Thoracic aorta (tissue), 2 donors: ENCODE measurements at regions not wholly inside any gene's neighbourhood (a gene's known extent, or its start where the extent isn't known, plus 50 kb on each side); places are given as distances from the start of the nearest gene placed in this dataset.
A peak's percentile ranks its signal among the peaks of the same experiment; 100 is the strongest.

ENCODE experiments used
- ATAC-seq: fragments of 150-250 bp; one replicate; pipeline ENCODE4 v1.8.0; 2017; ENCODE audit warnings: low read depth; ENCODE audit not compliant: insufficient number of reproducible peaks, low FRiP score
- DNase-seq: peaks from one replicate; pipeline ENCODE4 v3.0.0-alpha.2; 2020; ENCODE audit warnings: low spot score
- H3K27ac ChIP-seq, 2 donors: fragments of 200-600 bp; sonication (generic); 1 replicate in 1 of 2; 2 replicates in 1 of 2; pipeline ENCODE4 v1.5.1; 2016; ENCODE audit warnings: mild to moderate bottlenecking in 2 of 2, moderate library complexity in 2 of 2
- H3K27me3 ChIP-seq: fragments of 200-600 bp; sonication (generic); replicated peaks from 2 replicates; pipeline ENCODE4 v1.6.0; 2016; ENCODE audit warnings: mild to moderate bottlenecking; ENCODE audit not compliant: insufficient read depth
- H3K36me3 ChIP-seq: fragments of 200-600 bp; sonication (generic); one replicate; pipeline ENCODE4 v1.5.1; 2016
- H3K4me1 ChIP-seq, 2 donors: fragments of 200-600 bp; sonication (generic); 1 replicate in 1 of 2; 2 replicates in 1 of 2; pipeline versions ENCODE4 v1.5.1 to v1.6.0; 2016; ENCODE audit warnings: low read depth in 2 of 2, mild to moderate bottlenecking in 1 of 2; ENCODE audit not compliant: control insufficient read depth in 1 of 2
- H3K4me3 ChIP-seq: fragments of 200-600 bp; sonication (generic); 2 replicates; pipeline ENCODE4 v1.5.1; 2016; ENCODE audit warnings: mild to moderate bottlenecking
- H3K9me3 ChIP-seq: fragments of 200-600 bp; sonication (generic); 2 replicates; pipeline ENCODE4 v1.5.1; 2016
- TF ChIP-seq, protein P1 (sequence below): fragments of 200-600 bp; sonication (generic); IDR thresholded peaks from one replicate; pipeline ENCODE4 v1.5.1; 2019; ENCODE audit warnings: antibody characterized with exemption

DNA sequence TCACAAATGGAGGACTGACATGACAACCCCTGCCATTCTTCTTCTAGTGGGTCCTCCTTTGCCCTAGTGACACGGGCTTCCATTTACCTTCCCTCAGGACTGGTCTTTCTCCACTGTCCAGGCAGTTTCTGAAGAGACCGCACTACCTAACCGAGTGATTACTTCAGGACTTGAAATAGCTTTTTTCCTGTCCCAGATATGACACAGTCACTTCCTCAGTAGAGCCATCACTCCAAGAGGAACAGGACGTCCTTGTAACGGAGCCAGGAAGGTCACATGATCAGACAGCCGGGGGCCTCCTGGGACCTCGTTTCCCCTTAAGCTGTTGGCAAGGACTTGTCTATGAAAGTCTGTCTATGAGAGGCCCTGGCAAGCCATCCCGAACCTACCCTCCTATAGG lies 62.3 kb downstream of the FOS start:
- no peaks in the 10 kb centered on the region for H3K36me3 ChIP-seq
- H3K4me3 ChIP-seq: no peak overlapping the region
- DNase-seq (peak; percentile 49), ATAC-seq (no peak)
- H3K27me3 ChIP-seq: no peaks in the 10 kb centered on the region
- peaks cover 0 to 2% of the 10 kb centered on the region in 2 donors for H3K4me1 ChIP-seq
- H3K27ac ChIP-seq: peak overlapping the region in 1 of 2 donors; percentile 51
- TF ChIP-seq, protein P1, sequence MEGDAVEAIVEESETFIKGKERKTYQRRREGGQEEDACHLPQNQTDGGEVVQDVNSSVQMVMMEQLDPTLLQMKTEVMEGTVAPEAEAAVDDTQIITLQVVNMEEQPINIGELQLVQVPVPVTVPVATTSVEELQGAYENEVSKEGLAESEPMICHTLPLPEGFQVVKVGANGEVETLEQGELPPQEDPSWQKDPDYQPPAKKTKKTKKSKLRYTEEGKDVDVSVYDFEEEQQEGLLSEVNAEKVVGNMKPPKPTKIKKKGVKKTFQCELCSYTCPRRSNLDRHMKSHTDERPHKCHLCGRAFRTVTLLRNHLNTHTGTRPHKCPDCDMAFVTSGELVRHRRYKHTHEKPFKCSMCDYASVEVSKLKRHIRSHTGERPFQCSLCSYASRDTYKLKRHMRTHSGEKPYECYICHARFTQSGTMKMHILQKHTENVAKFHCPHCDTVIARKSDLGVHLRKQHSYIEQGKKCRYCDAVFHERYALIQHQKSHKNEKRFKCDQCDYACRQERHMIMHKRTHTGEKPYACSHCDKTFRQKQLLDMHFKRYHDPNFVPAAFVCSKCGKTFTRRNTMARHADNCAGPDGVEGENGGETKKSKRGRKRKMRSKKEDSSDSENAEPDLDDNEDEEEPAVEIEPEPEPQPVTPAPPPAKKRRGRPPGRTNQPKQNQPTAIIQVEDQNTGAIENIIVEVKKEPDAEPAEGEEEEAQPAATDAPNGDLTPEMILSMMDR: no peak
- no peaks in the 10 kb centered on the region for H3K9me3 ChIP-seq

DNA sequence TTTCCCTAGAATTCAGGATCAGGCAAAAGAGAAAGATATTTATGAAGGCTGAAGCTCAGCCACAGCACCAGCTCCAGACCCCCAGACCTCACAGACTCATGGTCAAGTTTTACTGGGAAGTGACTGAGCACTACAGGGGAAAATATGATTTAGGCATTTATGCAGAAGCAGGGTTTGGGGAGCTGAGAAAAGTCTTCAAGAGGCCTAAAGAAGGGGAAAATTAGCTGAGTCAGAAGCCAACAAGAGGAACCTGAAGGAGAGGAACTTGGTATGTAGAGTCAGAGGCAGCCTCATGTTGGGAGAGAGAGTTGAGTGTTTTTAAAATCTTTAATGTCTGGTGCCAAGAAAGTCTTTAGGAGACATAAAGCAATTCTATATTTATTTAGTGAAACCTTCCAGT lies 63.0 kb downstream of the FOS start:
- peaks cover 0 to 2% of the 10 kb centered on the region in 2 donors for H3K4me1 ChIP-seq
- H3K36me3 ChIP-seq: no peaks in the 10 kb centered on the region
- peak overlapping the region; percentile 7 to 51 for H3K27ac ChIP-seq
- no peaks in the 10 kb centered on the region for H3K9me3 ChIP-seq
- ATAC-seq (no peak), DNase-seq (no peak)
- TF ChIP-seq, protein P1: no peak
- no peak overlapping the region for H3K4me3 ChIP-seq
- H3K27me3 ChIP-seq: no peaks in the 10 kb centered on the region

DNA sequence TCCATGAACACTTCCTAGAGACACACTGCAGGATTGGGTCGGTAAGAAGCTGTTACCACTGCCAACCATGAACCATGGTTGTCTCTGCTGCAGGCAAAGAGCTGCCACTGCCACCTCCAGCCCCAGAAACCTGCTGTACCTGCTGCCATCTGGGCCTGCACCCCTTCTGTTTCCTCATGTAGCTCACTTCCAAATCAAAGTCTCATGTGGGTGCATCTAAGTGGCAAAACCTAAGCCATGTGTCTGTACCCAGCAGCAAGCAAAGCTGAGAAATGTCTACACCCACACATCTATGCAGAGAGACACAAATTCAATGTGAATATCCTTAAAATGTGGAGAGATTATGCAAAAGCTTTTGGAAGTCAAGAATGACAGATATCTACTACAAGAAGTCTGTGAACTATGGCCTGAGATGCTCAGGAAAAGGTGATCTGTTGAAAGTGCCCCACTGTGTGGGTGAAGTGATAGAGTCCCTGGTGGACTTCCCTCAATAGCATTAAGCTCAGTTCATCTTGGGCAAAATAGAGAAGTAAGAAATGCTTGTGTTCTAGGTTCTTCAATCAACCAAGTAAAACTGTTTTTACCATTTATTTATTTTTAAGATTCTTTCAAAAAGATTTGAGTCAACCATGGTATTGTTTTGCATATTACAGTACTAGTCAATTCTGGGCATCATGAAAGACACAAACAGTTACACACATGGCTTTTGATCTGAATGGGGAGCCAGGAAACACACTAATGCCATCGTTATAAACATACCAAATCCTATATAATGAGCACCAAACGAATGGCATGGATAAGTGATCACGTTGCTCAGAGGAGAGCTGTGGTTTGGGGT lies 64.4 kb downstream of the FOS start:
- Histone ChIP-seq H3K27me3 (no peaks in the 10 kb centered on the region), H3K4me1 (peaks cover 0 to 2% of the 10 kb centered on the region in 2 donors), H3K9me3 (no peaks in the 10 kb centered on the region), H3K36me3 (no peaks in the 10 kb centered on the region), H3K4me3 (no peak overlapping the region), H3K27ac (no peak overlapping the region)
- DNase-seq (no peak), ATAC-seq (no peak)
- TF ChIP-seq, protein P1: no peak

DNA sequence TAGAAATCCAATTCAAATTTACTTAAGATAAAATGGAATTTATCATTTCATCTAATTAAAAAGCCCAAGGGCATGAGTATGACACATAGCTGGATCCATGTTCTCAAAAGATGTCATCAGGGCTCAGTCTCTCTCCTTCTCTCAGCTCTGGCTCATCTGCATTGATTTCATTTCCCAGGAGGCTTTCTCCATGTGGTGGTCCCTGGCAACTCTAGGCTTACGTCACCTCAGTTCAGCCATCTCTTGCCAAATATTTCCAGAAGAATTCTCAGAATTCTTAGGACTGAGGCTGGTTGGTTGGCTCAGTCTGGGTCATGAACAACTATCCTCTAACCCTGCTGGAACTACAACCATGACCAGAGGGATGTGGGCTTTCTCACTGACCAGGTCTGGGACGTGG lies 65.3 kb downstream of the FOS start:
- Histone ChIP-seq H3K27me3 (no peaks in the 10 kb centered on the region), H3K4me1 (peaks cover 0 to 2% of the 10 kb centered on the region in 2 donors), H3K9me3 (no peaks in the 10 kb centered on the region), H3K36me3 (no peaks in the 10 kb centered on the region), H3K27ac (no peak overlapping the region), H3K4me3 (no peak overlapping the region)
- DNase-seq (no peak), ATAC-seq (no peak)
- TF ChIP-seq, protein P1: no peak

DNA sequence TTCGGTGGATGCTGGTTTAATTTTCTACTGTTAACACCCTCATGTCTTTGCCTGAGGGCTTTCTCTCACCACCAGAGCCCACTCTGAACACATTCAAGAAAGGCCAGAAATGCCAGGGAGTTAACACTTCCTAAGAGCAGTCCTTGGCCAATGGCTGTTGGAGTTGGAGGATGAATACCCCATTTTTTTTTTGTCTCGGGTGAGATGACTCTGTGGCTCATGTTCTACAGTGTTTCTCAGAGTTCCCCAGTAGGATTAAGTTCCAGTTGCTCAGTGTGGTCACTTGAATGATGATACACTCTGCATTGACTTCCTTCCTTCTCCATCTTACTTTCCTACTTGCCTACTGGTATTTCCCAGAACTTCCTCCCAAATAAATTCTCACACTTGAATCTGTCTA lies 65.8 kb downstream of the FOS start:
- TF ChIP-seq, protein P1: no peak
- no peaks in the 10 kb centered on the region for H3K9me3 ChIP-seq
- DNase-seq: no peak
- no peaks in the 10 kb centered on the region for H3K27me3 ChIP-seq
- H3K4me3 ChIP-seq: no peak overlapping the region
- H3K27ac ChIP-seq: no peak overlapping the region
- H3K36me3 ChIP-seq: no peaks in the 10 kb centered on the region
- H3K4me1 ChIP-seq: peaks cover 0 to 2% of the 10 kb centered on the region in 2 donors
- no peak for ATAC-seq
